ENCODE measurements at regions not wholly inside any gene's neighbourhood (a gene's known extent, or its start where the extent isn't known, plus 50 kb on each side); places are given as distances from the start of the nearest gene placed in this dataset.

DNA sequence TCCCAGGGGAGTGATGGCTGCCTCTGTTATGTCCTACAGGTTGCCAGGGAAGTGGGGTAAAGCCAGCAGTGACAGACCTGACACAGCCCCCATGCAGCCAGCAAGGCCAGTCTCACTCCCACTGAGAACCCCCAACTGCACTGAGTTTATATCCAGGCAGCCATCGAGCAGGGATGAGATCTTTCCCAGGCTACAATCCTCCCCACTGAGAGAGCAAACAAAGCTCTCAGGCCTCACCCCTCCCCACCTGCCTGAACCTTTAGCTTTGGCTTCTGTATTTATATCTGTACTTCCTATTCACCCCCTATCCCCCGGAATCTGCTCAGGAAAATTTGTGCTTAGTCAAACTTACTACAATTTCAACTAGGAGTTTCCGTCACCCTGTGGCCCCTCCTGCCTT is 284.1 kb downstream of the FAM170A start:
- no TSS peak for BruUV-seq (replicated peaks)
- CTCF ChIA-PET: no interaction called here
- TF ChIP-seq, protein P1, sequence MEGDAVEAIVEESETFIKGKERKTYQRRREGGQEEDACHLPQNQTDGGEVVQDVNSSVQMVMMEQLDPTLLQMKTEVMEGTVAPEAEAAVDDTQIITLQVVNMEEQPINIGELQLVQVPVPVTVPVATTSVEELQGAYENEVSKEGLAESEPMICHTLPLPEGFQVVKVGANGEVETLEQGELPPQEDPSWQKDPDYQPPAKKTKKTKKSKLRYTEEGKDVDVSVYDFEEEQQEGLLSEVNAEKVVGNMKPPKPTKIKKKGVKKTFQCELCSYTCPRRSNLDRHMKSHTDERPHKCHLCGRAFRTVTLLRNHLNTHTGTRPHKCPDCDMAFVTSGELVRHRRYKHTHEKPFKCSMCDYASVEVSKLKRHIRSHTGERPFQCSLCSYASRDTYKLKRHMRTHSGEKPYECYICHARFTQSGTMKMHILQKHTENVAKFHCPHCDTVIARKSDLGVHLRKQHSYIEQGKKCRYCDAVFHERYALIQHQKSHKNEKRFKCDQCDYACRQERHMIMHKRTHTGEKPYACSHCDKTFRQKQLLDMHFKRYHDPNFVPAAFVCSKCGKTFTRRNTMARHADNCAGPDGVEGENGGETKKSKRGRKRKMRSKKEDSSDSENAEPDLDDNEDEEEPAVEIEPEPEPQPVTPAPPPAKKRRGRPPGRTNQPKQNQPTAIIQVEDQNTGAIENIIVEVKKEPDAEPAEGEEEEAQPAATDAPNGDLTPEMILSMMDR (conservative IDR thresholded peaks at IDR 0.05; ENCODE audit: low read depth, low read length): no peak
- TF ChIP-seq EZH2 (IDR thresholded peaks at IDR 0.05; ENCODE audit: borderline replicate concordance, low read depth, low read length, poor library complexity, severe bottlenecking): no peak

DNA sequence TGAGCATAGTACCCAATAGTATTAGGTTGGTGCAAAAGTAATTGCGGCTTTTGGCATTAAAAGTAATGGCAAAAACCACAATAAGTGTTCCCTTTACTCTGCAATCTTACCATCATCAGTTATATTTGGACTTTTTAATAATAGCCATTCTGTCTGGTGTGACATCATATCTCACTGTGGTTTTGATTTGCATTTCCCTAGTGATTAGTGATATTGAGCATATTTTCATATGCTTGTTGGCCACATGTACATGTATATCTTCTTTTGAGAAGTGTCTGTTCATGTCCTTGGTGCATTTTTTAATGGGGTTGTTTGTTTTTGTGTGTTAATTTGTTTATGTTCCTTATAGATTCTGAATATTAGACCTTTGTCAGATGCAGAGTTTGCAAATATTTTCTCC is 289.9 kb downstream of the FAM170A start:
- Histone ChIP-seq H3K9me3 (ENCODE audit: low read depth, low read length, poor library complexity, severe bottlenecking) (no peaks in the 10 kb centered on the region), H3K4me1 (ENCODE audit: insufficient read depth, low read length, poor library complexity, severe bottlenecking) (no peaks in the 10 kb centered on the region), H3K27me3 (replicated peaks; ENCODE audit: insufficient read depth, low read depth, low read length, poor library complexity) (no peaks in the 10 kb centered on the region), H3K36me3 (ENCODE audit: insufficient read depth, low read length, poor library complexity, severe bottlenecking) (no peaks in the 10 kb centered on the region), H3K27ac (ENCODE audit: low read depth, low read length, poor library complexity, severe bottlenecking) (no peak overlapping the region), H3K4me3 (ENCODE audit: low read depth, low read length, poor library complexity, severe bottlenecking) (no peak overlapping the region)
- BruUV-seq (replicated peaks): no TSS peak
- no peak for TF ChIP-seq EZH2 (IDR thresholded peaks at IDR 0.05; ENCODE audit: borderline replicate concordance, low read depth, low read length, poor library complexity, severe bottlenecking)
- TF ChIP-seq, protein P1 (conservative IDR thresholded peaks at IDR 0.05; ENCODE audit: low read depth, low read length): no peak
- no peak for DNase-seq (ENCODE audit: low spot score)
- CTCF ChIA-PET: no interaction called here
- POLR2A ChIA-PET (ENCODE audit: low non-redundant PET): no interaction called here
- intact Hi-C loops (cut with micrococcal nuclease; ENCODE audit: unreplicated experiment): no loop called here

More for the DNA sequence above, 284.1 kb downstream of the FAM170A start:
- Histone ChIP-seq H3K36me3 (ENCODE audit: insufficient read depth, low read length, poor library complexity, severe bottlenecking) (no peaks in the 10 kb centered on the region), H3K27me3 (replicated peaks; ENCODE audit: insufficient read depth, low read depth, low read length, poor library complexity) (no peaks in the 10 kb centered on the region), H3K4me3 (ENCODE audit: low read depth, low read length, poor library complexity, severe bottlenecking) (no peak overlapping the region), H3K9me3 (ENCODE audit: low read depth, low read length, poor library complexity, severe bottlenecking) (no peaks in the 10 kb centered on the region), H3K27ac (ENCODE audit: low read depth, low read length, poor library complexity, severe bottlenecking) (no peak overlapping the region), H3K4me1 (ENCODE audit: insufficient read depth, low read length, poor library complexity, severe bottlenecking) (no peaks in the 10 kb centered on the region)
- POLR2A ChIA-PET (ENCODE audit: low non-redundant PET): no interaction called here
- intact Hi-C loops (cut with micrococcal nuclease; ENCODE audit: unreplicated experiment): no loop called here
- DNase-seq (ENCODE audit: low spot score): no peak

DNA sequence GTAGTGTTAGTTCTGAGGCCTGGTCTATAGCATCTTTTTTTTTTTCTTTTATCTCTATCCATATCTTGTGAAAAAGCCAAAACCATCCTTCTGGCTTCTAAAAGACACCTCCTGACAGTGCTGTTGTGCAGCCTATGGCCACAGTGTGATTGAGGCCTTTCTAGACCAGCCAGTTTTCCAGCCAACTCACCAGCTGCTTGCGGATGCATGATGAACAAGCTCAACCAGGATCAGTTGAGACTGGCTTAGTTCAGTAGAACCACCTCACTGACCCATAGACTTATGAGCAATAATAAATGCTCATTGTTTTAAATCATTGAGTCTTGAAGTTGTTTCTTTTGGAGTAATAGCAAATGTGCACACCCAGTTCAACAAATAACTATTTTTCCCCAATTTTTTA is 296.9 kb downstream of the FAM170A start:
- TF ChIP-seq, protein P1 (conservative IDR thresholded peaks at IDR 0.05; ENCODE audit: low read depth, low read length): no peak
- no peak for TF ChIP-seq EZH2 (IDR thresholded peaks at IDR 0.05; ENCODE audit: borderline replicate concordance, low read depth, low read length, poor library complexity, severe bottlenecking)
- no peak for DNase-seq (ENCODE audit: low spot score)
- no peaks in the 10 kb centered on the region for H3K4me1 ChIP-seq (ENCODE audit: insufficient read depth, low read length, poor library complexity, severe bottlenecking)
- no peaks in the 10 kb centered on the region for H3K9me3 ChIP-seq (ENCODE audit: low read depth, low read length, poor library complexity, severe bottlenecking)
- no peaks in the 10 kb centered on the region for H3K27me3 ChIP-seq (replicated peaks; ENCODE audit: insufficient read depth, low read depth, low read length, poor library complexity)
- no peak overlapping the region for H3K4me3 ChIP-seq (ENCODE audit: low read depth, low read length, poor library complexity, severe bottlenecking)
- no peaks in the 10 kb centered on the region for H3K36me3 ChIP-seq (ENCODE audit: insufficient read depth, low read length, poor library complexity, severe bottlenecking)
- intact Hi-C loops (cut with micrococcal nuclease; ENCODE audit: unreplicated experiment): no loop called here
- CTCF ChIA-PET: no interaction called here
- no peak overlapping the region for H3K27ac ChIP-seq (ENCODE audit: low read depth, low read length, poor library complexity, severe bottlenecking)
- POLR2A ChIA-PET (ENCODE audit: low non-redundant PET): no interaction called here
- BruUV-seq (replicated peaks): no TSS peak
